ENCODE measurements at regions not wholly inside any gene's neighbourhood (a gene's known extent, or its start where the extent isn't known, plus 50 kb on each side); places are given as distances from the start of the nearest gene placed in this dataset.

- TF ChIP-seq CTCF (IDR thresholded peaks at IDR 0.05; ENCODE audit: insufficient read depth, low read depth, low read length) = no peak
- no peak for TF ChIP-seq EZH2 (IDR thresholded peaks at IDR 0.05; ENCODE audit: insufficient read depth, low read length)
Measured at GRCh38 chr16:49947907-49948678, 76.9 kb upstream of the CNEP1R1 start.

Measured in astrocyte (in vitro differentiated cells and primary cell).